ENCODE measurements at regions not wholly inside any gene's neighbourhood (a gene's known extent, or its start where the extent isn't known, plus 50 kb on each side); places are given as distances from the start of the nearest gene placed in this dataset.

DNA sequence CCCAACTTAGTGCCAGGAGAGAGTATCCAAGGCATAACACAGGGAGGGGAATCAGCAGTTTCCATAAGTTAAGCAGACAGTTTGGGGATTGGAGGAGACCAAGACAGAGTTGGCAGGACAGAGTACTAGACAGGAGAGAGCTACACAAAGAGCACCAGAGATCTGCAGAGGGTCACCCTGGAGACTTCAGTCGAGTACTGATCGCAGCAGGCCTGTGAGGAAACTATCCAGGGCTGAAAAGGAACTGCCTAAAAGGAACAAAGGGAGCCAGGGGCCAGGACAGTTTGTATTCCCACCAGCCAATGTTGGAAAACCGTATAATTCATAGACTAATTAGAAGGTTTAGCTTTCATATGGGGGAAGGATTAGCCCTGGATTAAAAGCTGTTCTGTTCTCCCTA is 80.6 kb upstream of the ENPP6 start:
- Histone ChIP-seq H3K36me3 (no peaks in the 10 kb centered on the region), H3K27ac (no peak overlapping the region), H3K27me3 (no peaks in the 10 kb centered on the region), H3K4me1 (peaks cover 9 to 13% (median 11%) of the 10 kb centered on the region in 10 experiments), H4K20me1 (no peaks in the 10 kb centered on the region), H3K4me2 (no peak overlapping the region), H3K4me3 (no peak overlapping the region), H3K9ac (no peak overlapping the region), H3K9me3 (replicated peaks in 1 of 11) (peaks cover 9 to 19% (median 12%) of the 10 kb centered on the region in 11 experiments)
- no peak for TF ChIP-seq Cebpa-rat (IDR thresholded peaks at IDR 0.05)

DNA sequence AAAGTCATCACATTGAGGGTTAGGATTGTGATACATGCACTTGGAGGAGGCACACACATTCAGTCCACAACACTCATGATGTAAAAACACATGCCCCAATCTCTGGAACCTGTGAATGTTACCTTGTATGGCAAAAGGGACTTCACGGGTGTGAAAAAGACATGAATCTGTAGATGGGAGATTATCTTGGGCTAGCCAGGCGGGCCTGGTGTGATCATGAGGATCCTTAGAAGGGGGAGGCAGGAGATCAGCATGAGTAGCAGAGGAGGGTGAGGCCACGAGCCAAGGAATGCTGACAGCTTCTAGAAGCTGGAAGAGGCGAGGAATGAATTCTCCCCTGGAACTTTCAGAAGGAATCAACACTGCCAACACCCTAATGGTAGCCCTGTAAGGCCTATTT is 77.5 kb upstream of the ENPP6 start:
- peak overlapping the region in 3 of 11 experiments; percentile 7 to 68 (median 8); a peak in 2 of 22 replicates for H3K27ac ChIP-seq

DNA sequence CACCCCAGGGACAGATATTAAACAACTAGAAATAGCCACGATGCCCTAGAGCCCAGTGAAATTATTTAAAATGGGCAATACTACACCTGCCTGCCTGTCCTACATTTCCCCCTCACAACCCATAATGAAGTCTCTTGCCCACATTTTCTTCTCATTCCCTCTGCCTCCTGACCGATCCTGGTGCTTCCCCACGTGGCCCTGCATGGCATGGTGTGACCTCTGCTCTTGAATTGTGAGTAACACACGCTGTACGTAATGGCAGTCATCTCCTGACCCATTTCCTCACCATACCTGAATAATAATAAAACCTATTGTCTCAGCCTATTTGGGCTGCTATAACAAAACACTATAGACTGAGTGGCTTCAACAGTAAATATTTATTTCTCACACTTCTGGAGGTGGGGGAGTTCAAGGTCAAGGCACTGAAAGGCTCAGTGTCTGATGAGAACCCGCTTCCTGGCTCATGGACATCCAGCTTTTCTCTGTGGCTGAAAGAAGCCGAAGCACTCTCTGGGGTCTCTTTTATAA is 77.0 kb upstream of the ENPP6 start:
- H3K27me3 ChIP-seq = no peaks in the 10 kb centered on the region
- H3K9me3 ChIP-seq (replicated peaks in 1 of 11) = peaks cover 6 to 16% (median 12%) of the 10 kb centered on the region in 11 experiments; a peak in 21 of 22 replicates
- H3K4me3 ChIP-seq = no peak overlapping the region
- H3K4me1 ChIP-seq = peaks cover 17 to 39% (median 25%) of the 10 kb centered on the region in 10 experiments
- no peaks in the 10 kb centered on the region for H3K36me3 ChIP-seq
- TF ChIP-seq Cebpa-rat (IDR thresholded peaks at IDR 0.05) = no peak
- H4K20me1 ChIP-seq = no peaks in the 10 kb centered on the region
- H3K27ac ChIP-seq = peak overlapping the region in 6 of 11 experiments; percentile 2 to 68 (median 12); a peak in 5 of 22 replicates
- peak overlapping the region in 6 of 11 experiments; percentile 6 to 72 (median 68); a peak in 4 of 22 replicates for H3K4me2 ChIP-seq
- H3K9ac ChIP-seq = no peak overlapping the region

More for the DNA sequence above, 77.5 kb upstream of the ENPP6 start:
- Histone ChIP-seq H3K4me1 (peaks cover 17 to 33% (median 20%) of the 10 kb centered on the region in 10 experiments), H3K4me2 (no peak overlapping the region), H4K20me1 (no peaks in the 10 kb centered on the region), H3K4me3 (no peak overlapping the region), H3K27me3 (no peaks in the 10 kb centered on the region), H3K9ac (no peak overlapping the region), H3K9me3 (replicated peaks in 1 of 11) (peaks cover 6 to 19% (median 12%) of the 10 kb centered on the region in 11 experiments; a peak in 21 of 22 replicates), H3K36me3 (no peaks in the 10 kb centered on the region)
- TF ChIP-seq Cebpa-rat (IDR thresholded peaks at IDR 0.05) = no peak

- peak in 7 of 11 experiments; percentile 12 to 63 (median 59); a peak in 6 of 22 replicates for TF ChIP-seq Cebpa-rat (IDR thresholded peaks at IDR 0.05)
- H3K27me3 ChIP-seq = no peaks in the 10 kb centered on the region
- H4K20me1 ChIP-seq = no peaks in the 10 kb centered on the region
- no peaks in the 10 kb centered on the region for H3K36me3 ChIP-seq
- peaks cover 24 to 48% (median 36%) of the 10 kb centered on the region in 10 experiments for H3K4me1 ChIP-seq
- peak overlapping the region; percentile 37 to 77 (median 67) for H3K4me2 ChIP-seq
- no peak overlapping the region for H3K4me3 ChIP-seq
- peaks cover 6 to 16% (median 11%) of the 10 kb centered on the region in 11 experiments; a peak in 21 of 22 replicates for H3K9me3 ChIP-seq (replicated peaks in 1 of 11)
- H3K9ac ChIP-seq = peak overlapping the region in 3 of 11 experiments; percentile 8 to 13 (median 11); a peak in 4 of 22 replicates
- H3K27ac ChIP-seq = peak overlapping the region in 10 of 11 experiments; percentile 2 to 68 (median 52); a peak in 17 of 22 replicates
Observed at GRCh38 chr4:184293552-184293951, 75.9 kb upstream of the ENPP6 start.

DNA sequence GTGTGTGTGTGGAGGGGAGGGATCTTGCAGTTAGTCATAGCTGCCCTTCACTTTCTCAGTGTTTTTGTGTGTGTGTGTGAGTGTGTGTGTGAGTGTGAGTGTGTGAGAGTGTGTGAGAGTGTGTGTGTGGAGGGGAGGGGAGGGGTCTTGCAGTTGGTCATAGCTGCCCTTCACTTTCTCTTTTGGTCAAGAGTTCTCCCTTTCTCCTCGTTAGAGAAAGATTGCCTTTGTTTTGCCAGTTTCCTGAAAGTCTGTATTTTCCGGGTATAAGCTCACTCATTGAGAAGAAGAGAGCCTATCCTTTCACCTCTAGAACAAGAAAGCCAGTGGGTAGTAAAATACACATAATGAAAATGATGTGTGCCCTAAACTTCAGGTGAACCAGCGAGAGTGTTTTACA is 75.2 kb upstream of the ENPP6 start:
- H3K9ac ChIP-seq = peak overlapping the region in 2 of 11 experiments; percentile 11 to 22; a peak in 2 of 22 replicates
- H3K4me3 ChIP-seq = no peak overlapping the region
- H4K20me1 ChIP-seq = no peaks in the 10 kb centered on the region
- no peaks in the 10 kb centered on the region for H3K36me3 ChIP-seq
- H3K27ac ChIP-seq = peak overlapping the region in 9 of 11 experiments; percentile 9 to 68 (median 53); a peak in 17 of 22 replicates
- H3K9me3 ChIP-seq (replicated peaks in 1 of 11) = peaks cover 6 to 16% (median 11%) of the 10 kb centered on the region in 11 experiments; a peak in 21 of 22 replicates
- peaks cover 31 to 55% (median 43%) of the 10 kb centered on the region in 10 experiments for H3K4me1 ChIP-seq
- H3K4me2 ChIP-seq = peak overlapping the region; percentile 37 to 77 (median 67)
- no peaks in the 10 kb centered on the region for H3K27me3 ChIP-seq
- no peak for TF ChIP-seq Cebpa-rat (IDR thresholded peaks at IDR 0.05)

DNA sequence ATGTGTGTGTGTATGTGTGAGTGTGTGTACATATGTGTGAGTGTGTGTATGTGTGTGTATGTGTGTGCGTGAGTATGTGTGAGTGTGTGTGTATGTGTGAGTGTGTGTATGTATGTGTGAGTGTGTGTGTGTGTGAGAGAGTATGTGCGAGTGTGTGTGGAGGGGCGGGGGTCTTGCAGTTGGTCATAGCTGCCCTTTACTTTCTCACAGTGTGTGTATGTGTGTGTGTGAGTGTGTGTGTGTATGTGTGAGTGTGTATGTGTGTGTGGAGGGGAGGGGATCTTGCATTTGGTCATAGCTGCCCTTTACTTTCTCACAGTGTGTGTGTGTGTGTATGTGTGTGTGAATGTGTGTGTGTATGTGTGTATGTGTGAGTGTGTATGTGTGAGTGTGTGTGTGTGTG is 74.8 kb upstream of the ENPP6 start:
- Histone ChIP-seq H3K4me2 (peak overlapping the region in 6 of 11 experiments; percentile 63 to 77 (median 70); a peak in 7 of 22 replicates), H3K4me1 (peaks cover 35 to 59% (median 47%) of the 10 kb centered on the region in 10 experiments), H3K4me3 (no peak overlapping the region), H3K36me3 (no peaks in the 10 kb centered on the region), H3K27ac (peak overlapping the region in 7 of 11 experiments; percentile 9 to 68 (median 58); a peak in 11 of 22 replicates), H4K20me1 (no peaks in the 10 kb centered on the region), H3K9me3 (replicated peaks in 1 of 11) (peaks cover 6 to 16% (median 11%) of the 10 kb centered on the region in 11 experiments; a peak in 21 of 22 replicates), H3K27me3 (no peaks in the 10 kb centered on the region), H3K9ac (peak overlapping the region in 1 of 11 experiments; percentile 22; a peak in 1 of 22 replicates)
- no peak for TF ChIP-seq Cebpa-rat (IDR thresholded peaks at IDR 0.05)

GRCh38 chr4:184289179-184289535 is 71.5 kb upstream of the ENPP6 start:
- Histone ChIP-seq H4K20me1 (no peaks in the 10 kb centered on the region), H3K4me2 (peak overlapping the region; percentile 38 to 84 (median 69)), H3K4me3 (no peak overlapping the region), H3K9me3 (replicated peaks in 1 of 11) (no peaks in the 10 kb centered on the region), H3K27ac (0 out of 22 replicates have a peak overlapping the region, but pooled peaks of 1 of the 11 experiments have one; percentile 10), H3K27me3 (no peaks in the 10 kb centered on the region), H3K4me1 (peaks cover 34 to 59% (median 50%) of the 10 kb centered on the region in 10 experiments), H3K36me3 (no peaks in the 10 kb centered on the region), H3K9ac (peak overlapping the region in 2 of 11 experiments; percentile 3 to 29; a peak in 1 of 22 replicates)
- no peak for TF ChIP-seq Cebpa-rat (IDR thresholded peaks at IDR 0.05)

- no peaks in the 10 kb centered on the region for H3K27me3 ChIP-seq
- H3K9ac ChIP-seq = peak overlapping the region in 2 of 11 experiments; percentile 3 to 29; a peak in 1 of 22 replicates
- H3K4me2 ChIP-seq = peak overlapping the region; percentile 38 to 84 (median 69)
- no peaks in the 10 kb centered on the region for H3K9me3 ChIP-seq (replicated peaks in 1 of 11)
- no peak for TF ChIP-seq Cebpa-rat (IDR thresholded peaks at IDR 0.05)
- H3K4me3 ChIP-seq = no peak overlapping the region
- 0 out of 22 replicates have a peak overlapping the region, but pooled peaks of 2 of the 11 experiments have one; percentile 1 to 10 for H3K27ac ChIP-seq
- H3K36me3 ChIP-seq = no peaks in the 10 kb centered on the region
- no peaks in the 10 kb centered on the region for H4K20me1 ChIP-seq
- peaks cover 31 to 59% (median 50%) of the 10 kb centered on the region in 10 experiments for H3K4me1 ChIP-seq
Observed at GRCh38 chr4:184288451-184289178, 70.9 kb upstream of the ENPP6 start.

Measured in BLaER1 treated with 17β-estradiol and CSF1 and Interleukin-3, amounts not matched to agents 10 nM and 100 nM (cell line).